ENCODE measurements at regions not wholly inside any gene's neighbourhood (a gene's known extent, or its start where the extent isn't known, plus 50 kb on each side); places are given as distances from the start of the nearest gene placed in this dataset.
A peak's percentile ranks its signal among the peaks of the same experiment; 100 is the strongest.

DNA sequence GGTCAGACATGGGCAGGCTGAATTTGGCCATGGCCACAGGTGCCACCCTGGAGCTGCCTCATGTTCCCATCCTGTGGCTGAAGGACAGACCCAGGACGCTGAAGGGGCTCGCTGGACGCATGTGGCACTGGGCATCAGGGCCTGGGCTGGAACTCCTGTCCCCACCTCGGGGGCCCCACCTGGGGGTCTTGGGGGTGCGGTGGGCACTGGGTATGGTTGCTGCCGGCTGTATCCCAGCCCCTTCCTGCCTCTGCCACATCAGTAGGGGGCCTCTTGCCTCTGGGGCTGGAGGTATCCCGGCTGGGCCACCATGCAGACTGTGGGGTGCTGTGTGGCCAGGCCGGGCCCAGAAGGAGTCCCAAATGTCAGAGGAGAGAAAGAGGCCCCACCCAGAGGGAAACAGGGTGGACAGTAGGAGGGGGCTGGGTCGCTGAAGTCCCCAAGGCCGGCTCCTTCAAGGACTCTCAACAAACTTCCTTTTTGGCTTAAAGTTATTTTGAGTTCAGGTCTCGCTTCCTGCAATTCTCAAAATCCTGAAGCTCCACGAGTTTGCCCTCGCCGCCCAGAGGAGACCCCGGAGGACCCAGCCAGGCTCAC is 78.7 kb downstream of the SIK1 start:
- no peak for DNase-seq

DNA sequence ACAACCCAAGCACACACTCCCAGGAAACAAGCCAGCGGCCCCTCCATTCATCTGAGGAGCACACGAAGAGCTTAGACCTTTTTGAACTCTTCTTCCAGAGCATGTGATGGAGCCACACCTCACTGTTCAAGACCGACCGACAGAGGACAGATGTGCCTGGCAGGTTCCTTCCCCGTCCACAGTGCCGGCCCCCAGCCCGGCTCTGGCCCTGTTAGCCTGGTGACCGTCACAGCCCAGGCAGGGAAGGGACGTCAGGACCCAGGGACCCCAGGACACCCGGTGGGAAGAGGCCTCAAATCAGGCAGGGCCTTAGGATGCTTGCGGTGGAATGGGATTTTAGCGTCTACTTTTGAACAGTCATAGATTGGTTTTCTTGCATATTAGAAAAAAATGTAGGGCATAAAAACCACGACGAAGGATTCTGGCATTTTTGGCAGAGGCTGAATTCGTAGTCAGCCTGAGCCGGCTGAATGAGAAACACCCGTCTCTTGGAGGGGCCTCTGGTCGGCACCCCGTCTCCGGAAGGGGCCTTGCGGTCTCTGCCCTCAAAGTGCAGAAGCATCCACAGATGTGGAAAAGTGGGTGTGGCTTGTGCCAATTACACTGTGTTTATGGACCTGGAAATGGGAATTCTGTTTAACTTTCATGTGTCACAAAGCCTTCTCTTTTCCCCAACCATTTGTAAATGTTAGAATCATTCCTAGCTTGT is 79.3 kb downstream of the SIK1 start:
- DNase-seq, result no peak

DNA sequence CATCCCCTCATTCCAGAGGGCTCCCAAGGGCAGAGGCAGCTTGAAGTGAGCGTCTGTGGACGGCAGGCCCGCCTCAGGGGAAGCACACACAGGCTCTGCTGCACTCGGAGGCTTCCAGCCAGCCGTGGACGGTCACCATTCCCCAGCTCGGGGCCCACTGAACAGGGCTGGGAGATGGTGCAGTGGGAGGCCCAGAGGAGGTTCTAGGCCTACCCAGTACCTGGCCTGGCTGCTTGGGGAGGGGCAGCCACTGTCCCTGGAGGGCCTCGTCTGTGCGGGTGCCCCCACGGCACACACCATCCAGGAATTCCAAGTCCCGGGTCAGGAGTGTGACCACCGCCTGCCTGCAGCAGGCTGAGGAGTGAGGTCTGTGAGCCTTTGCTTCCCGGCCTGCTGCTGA is 80.4 kb downstream of the SIK1 start:
- no peak for DNase-seq

DNA sequence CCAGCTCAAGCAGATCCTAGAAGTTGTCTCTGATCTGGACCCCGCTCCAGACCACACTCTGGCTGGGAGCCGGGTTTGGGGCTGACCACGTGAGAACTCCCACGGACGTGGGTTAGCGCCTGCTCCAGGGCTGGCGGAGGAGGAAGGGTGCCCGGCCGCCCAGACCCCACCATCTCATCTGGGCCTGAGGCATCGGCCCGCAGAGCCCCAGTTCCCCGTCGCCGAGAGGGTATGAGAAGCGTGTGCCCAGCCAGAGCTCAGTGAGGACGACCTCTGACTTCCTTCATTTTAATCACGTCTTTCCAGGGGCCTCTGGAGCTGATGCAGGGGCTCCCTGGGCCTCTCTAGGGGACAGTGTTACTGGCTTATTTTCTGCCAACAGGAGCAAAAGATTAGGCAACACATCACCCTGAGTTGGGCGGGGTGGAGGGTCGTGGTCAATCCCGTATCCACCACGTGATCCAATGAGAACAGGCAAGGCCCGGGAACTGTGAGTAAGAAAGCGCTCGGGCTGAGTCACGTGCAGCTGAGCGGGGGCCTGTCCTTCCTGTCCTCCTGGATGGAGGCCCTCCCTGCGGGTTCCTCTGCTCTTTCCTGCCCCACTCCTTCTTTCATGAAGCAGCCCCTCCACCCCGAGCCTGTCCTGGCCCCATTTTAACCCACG is 81.1 kb downstream of the SIK1 start:
- peak; percentile 95 for DNase-seq

GRCh38 chr21:43345046-43345745 is 81.7 kb downstream of the SIK1 start:
- no peak for DNase-seq

DNA sequence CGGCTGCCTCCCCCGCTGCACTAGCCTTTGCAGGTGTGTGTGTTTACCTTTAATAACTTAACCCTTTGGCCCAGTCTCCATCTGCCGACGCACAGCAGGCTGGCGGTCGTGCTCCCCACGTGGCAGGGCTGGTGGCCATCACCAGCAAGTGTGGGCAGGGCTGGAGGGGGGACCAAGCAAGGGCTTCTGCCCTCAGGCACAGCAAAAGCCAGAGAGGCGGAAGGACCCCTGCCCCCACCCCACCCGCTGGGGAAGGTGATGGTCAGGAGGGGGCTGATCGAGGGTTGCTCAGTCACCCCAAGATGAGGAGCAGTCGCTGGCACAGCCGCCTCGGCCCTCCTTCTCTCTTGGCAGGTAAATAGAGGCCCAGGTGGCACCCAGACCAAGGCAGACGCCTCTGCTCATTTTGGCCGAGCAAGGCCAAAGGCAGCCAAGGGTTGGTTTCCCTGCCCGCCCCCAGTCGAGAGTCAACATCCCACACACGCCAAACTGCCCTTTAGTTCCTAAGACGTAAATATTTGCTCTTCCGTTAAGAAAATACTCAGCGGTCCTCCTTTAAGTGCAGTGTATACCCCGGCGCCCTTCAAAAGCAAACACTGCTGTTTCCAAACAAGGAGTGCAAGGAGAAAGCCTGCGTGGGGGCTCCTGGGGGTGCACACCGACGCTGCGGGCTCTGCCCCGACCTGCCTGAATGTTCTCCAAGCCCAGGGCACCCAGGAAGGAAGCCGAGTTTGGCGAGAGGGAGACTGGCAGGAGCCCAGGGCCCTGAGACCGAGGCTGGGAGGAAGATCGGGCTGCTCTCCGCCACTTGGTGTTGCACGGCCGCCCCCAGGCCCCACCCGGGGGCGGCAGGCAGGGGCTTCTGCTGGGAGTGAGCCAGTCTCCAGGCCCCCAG is 82.7 kb downstream of the SIK1 start:
- DNase-seq, result no peak

GRCh38 chr21:43343095-43343991 is 83.6 kb downstream of the SIK1 start:
- no peak for DNase-seq

- no peak for DNase-seq
Measured at GRCh38 chr21:43342301-43342881, 84.5 kb downstream of the SIK1 start.

DNA sequence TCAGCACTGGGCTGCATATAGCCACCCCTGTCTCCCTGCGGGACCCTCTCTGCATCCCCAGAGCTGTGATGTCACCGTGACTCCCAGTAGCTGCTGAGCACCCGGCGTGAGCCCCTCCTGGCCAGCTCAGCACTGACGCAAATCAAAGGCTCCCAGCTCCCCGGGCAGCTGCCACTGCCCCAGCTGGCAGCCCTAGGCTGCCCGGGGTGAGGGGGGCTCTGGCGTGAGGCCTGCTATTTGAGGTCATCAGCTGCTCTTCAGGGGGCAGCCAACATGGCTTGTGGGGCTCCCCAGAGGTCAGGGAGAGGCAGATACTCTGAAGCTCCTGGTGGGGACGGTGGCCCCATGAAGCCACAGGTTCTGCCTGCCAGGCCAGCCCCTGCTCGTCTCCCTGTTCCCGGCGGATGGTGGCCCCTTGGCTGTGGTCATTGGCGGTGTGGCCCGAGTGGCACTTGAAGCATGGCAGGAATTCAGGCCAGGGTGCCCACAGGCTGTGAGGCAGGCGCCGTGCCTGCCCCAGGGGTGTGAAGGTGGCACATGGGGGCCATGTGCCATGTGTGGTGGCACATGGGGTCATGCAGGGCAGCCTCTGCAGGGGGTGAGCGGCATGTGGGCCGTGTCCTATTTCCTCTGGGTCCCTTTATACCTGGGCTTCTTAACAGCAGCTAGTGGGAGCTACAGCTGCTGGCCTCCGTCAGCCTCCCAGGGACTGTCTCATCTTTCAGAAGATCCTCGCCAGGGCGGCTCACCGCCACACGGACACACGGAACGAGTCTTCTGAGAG is 85.4 kb downstream of the SIK1 start:
- no peak for DNase-seq

GRCh38 chr21:43340491-43341377 is 86.2 kb downstream of the SIK1 start:
- DNase-seq, result no peak

DNA sequence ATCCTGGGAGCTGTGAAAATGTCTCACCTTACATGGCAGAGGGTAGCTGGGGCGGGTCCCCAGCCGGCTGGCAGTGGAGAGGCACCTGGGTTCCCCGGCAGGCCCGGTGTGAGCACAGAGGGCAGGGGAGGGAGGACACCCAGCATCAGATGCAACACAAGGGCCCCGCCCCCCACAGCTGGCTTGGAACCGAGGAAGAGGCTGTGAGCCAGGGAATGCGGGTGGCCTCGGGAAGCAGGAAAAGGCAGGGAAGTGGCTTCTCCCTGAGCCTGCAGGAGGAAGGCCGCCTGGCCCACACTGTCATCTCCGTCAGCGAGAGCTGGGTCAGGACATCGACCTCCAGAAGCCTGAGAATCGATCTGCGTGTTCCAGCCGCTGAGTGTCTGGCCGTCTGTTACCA is 87.3 kb downstream of the SIK1 start:
- no peak for DNase-seq

- DNase-seq, result no peak
Measured at GRCh38 chr21:43338951-43339350, 88.0 kb downstream of the SIK1 start.

DNA sequence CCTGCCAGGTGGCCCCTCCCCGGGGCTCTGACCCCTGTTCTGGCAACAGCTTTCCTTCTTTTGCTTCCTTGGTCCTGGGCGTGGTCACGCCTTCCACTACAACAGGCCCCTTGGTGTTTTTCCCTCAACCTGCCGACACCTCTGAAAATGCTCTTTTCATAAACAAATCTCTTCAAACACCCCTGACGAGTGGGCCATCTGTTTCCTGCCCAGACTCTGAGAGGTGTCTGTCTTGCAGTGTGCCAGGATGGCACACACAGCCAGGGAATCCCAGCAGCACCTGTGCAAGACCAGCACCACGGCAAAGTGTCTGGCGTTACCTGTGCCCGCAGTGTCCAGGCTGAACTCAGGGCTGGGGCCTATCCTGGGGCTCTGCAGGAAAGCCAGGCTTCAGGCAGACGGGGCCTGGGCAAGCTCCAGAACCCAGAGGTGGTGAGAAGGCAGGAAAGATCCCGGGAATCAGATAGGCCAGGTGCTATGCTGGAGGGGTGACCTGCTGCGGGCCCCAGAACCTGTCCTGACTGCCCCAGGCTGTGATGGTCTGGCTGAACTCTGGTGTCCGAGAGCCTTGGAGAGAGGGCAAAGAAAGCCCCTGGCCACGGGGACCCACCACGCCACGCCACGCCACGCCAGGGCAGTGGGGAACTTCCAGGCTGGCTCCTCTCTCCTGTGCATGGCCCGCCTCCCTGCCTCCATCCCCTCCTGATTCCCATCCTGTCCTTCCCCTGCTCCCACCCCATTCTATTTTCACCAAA is 88.9 kb downstream of the SIK1 start:
- no peak for DNase-seq

DNA sequence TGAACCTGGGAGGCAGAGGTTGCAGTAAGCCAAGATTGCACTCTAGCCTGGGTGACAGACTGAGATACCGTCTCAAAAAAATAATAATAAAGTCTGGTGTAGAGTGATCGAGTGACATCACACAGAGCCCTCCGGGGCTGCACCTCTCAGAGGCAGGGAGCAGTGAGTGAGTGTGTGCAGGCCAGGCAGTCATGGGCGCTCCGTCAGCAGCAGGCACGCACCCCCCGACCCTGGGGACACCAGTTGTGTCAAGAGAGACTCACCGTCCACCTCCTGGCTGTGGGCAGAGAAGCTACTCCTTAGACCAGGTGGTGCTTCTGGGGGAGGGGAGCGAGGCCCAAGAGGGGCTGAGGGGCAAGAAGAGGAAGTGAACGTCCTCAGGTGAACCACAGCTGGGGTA is 91.8 kb downstream of the SIK1 start:
- DNase-seq, result no peak

GRCh38 chr21:43334214-43334958 is 92.5 kb downstream of the SIK1 start:
- no peak for DNase-seq

DNA sequence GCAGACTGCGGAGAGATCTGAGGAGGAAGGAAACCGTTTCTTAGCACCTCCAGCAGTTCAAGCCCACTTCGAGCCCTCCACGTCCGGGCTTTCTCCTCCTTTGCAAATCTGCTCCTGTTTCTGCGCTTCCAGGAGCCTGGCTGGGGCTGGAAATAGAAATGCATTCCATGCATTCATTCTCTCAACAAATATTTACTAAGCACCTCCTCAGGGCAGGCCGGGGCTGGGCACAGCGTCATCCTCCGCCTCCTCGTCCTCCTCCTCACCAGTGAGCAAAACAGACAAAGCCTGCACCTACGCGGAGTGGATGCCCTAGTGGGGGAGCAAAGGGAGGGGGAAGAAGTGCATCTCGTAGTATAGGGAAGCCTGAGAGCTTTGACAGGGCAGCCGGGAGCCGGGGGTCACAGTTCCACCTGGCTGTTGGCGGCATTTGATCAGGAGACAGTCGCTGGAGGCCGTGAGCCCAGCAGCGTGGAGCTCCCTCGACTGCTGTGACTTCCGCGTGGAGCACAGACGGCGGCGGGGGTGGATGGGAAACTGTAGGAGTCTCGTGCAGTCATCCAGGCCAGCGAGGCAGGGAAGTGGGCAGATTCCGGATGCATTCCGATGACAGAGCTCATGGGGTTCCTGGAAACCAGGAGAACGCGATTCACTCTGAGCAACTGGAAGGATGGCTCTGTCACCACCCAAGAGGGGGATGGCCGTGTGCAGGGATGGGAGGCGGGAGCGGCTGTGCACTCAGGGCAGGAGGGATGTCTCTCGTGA is 93.5 kb downstream of the SIK1 start:
- peak; percentile 36 for DNase-seq

DNA sequence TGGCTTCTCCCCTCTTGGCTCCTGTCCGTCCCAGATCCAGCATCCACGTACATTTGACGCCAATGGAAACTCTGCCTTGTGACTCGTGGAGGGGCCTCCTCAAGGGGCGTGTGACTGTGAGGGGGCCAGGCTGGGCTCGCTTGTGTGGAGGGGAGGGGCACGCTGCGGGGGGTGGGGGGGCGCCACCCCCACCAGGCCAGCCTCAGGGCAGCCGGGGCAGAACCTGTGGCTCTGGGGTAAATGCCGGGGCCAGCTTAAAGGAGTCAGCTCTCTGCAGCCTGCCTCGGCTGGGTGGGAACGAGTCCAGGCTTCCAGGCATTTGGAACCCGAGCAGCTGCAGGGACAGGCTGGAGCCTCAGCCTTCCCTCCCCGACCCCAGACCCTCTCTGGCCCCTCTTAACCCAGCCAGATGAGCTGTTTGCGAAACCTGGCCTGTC is 94.1 kb downstream of the SIK1 start:
- no peak for DNase-seq

Measured in suppressor macrophage treated with lipopolysaccharide for 4 hours (primary cell).